ENCODE measurements at regions not wholly inside any gene's neighbourhood (a gene's known extent, or its start where the extent isn't known, plus 50 kb on each side); places are given as distances from the start of the nearest gene placed in this dataset.

DNA sequence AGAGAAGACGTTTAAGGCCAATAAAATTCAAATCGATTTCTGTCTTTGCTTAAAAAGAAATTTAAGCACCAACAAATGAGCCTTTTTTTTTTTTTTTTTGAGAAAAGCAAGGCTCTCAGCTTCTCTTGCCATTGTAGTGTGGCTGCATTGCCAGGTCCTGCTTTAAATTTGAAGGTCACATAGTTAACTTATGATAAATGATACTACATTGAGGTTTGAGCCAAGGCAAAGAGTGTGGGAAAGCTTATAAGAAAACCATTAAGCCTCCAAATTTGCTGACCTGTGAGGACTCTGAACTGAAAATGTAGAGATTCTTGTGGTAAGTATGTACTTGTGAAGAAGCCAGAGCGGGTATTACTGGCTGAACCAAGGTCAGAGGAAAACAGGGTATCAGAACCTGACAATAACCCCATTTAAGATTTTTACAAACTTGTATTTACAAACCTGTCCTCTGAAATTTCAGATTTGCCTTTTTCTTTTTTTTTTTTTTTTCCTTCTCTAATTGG is 519.7 kb upstream of the RGMA start:
- TF ChIP-seq POLR2A (IDR thresholded peaks at IDR 0.05; ENCODE audit: low read length) (no peak), GATA1 (IDR thresholded peaks at IDR 0.05; ENCODE audit: low read depth, low read length) (no peak)

Measured in erythroblast (primary cell).